Caco-2 (cell line): ENCODE measurements at regions not wholly inside any gene's neighbourhood (a gene's known extent, or its start where the extent isn't known, plus 50 kb on each side); places are given as distances from the start of the nearest gene placed in this dataset.

Experiments
- BruUV-seq: library from RNA; stranded (reverse); fragments of 400-500 nt; replicated peaks from 2 replicates; lab custom pipeline; 2021; lab: Mats Ljungman, UMichigan
- CTCF ChIA-PET: fragments of 300-600 bp; sonication (Branson Sonifier 250); formaldehyde crosslinking; loops from one replicate; lab custom pipeline; 2022; ENCODE audit warnings: antibody characterized with exemption; lab: Charles Lee
- POLR2A ChIA-PET: fragments of 300-600 bp; sonication (Branson Sonifier 250); formaldehyde crosslinking; loops from one replicate; lab custom pipeline; 2022; ENCODE audit warnings: antibody characterized with exemption; lab: Charles Lee
- DNase-seq, 2 experiments: peaks; one replicate each; pipeline versions ENCODE4 v3.0.0 to v3.0.0-alpha.2; 2020 to 2022
- H3K27me3 ChIP-seq: replicated peaks from 2 replicates; pipeline ENCODE4 v1.6.0; 2011; ENCODE audit warnings: low read length; ENCODE audit not compliant: control insufficient read depth, insufficient read depth
- H3K36me3 ChIP-seq: 2 replicates; pipeline ENCODE4 v1.5.1; 2011; ENCODE audit warnings: low read length; ENCODE audit not compliant: control insufficient read depth, insufficient read depth
- H3K4me1 ChIP-seq: fragments of 250-450 bp; sonication (Bioruptor Pico); 2 replicates; pipeline ENCODE4 v1.5.1; 2020; ENCODE audit warnings: mild to moderate bottlenecking
- H3K4me3 ChIP-seq: 2 replicates; pipeline ENCODE4 v1.5.1; 2011; ENCODE audit warnings: low read depth, mild to moderate bottlenecking, control low read depth, low read length
- H3K9me3 ChIP-seq: fragments of 250-450 bp; sonication (Bioruptor Pico); 2 replicates; pipeline ENCODE4 v1.5.1; 2020; ENCODE audit warnings: mild to moderate bottlenecking, moderate library complexity
- H3K27ac Mint-ChIP-seq: one replicate; pipeline ENCODE4 v1.8.0; 2022; ENCODE audit warnings: mixed read lengths; ENCODE audit not compliant: unreplicated experiment
- H3K27me3 Mint-ChIP-seq: one replicate; pipeline ENCODE4 v1.8.0; 2022; ENCODE audit warnings: mixed read lengths; ENCODE audit not compliant: insufficient read depth, unreplicated experiment
- H3K36me3 Mint-ChIP-seq: one replicate; pipeline ENCODE4 v1.8.0; 2022; ENCODE audit warnings: mild to moderate bottlenecking, mixed read lengths; ENCODE audit not compliant: insufficient read depth, unreplicated experiment
- H3K4me1 Mint-ChIP-seq: one replicate; pipeline ENCODE4 v1.8.0; 2022; ENCODE audit warnings: low read depth, mixed read lengths; ENCODE audit not compliant: unreplicated experiment
- H3K4me3 Mint-ChIP-seq: one replicate; pipeline ENCODE4 v1.8.0; 2022; ENCODE audit warnings: mild to moderate bottlenecking, moderate library complexity, mixed read lengths; ENCODE audit not compliant: unreplicated experiment
- H3K9me3 Mint-ChIP-seq: one replicate; pipeline ENCODE4 v1.8.0; 2022; ENCODE audit warnings: mixed read lengths; ENCODE audit not compliant: unreplicated experiment
- CTCF ChIP-seq, 2 experiments: fragments of 200-600 bp in 1 of 2; IDR thresholded peaks; 1 replicate in 1 of 2; 2 replicates in 1 of 2; pipeline versions ENCODE4 v1.5.1 to v1.8.0; 2011 to 2022; ENCODE audit warnings: antibody characterized with exemption in 1 of 2, control low read depth in 1 of 2, inconsistent platforms in 1 of 2, low read depth in 1 of 2, low read length in 1 of 2, mild to moderate bottlenecking in 1 of 2, moderate library complexity in 1 of 2; ENCODE audit not compliant: insufficient read depth in 1 of 2, severe bottlenecking in 1 of 2, unreplicated experiment in 1 of 2
- intact Hi-C: fragments of 100-400 bp; cut with micrococcal nuclease; formaldehyde crosslinking; loops from one replicate; pipeline ENCODE4 v1.10.0; 2022; ENCODE audit not compliant: unreplicated experiment

DNA sequence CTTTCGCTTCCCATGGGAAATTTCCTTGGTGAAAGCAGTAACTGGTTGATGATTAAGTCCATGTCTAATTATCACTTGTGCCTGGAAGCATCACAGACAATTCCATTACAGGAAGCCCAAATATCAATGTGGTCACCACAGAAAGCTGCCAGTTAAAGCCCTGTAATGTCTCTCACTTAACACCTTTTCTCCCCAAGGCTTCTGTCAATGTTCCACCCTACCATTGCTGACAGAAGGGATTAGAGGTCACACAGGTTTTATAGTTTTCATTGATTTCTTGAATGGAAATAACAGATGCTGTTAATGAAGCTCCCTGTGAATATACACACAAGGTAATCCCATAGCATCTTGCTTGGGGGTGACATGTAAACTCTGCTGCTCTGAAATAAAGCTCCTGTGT is 279.2 kb downstream of the COX7C start:
- TF ChIP-seq CTCF (IDR thresholded peaks at IDR 0.05; ENCODE audit: insufficient read depth in 1 of 2, low read depth in 1 of 2, low read length in 1 of 2, severe bottlenecking in 1 of 2, unreplicated experiment in 1 of 2), result no peak
- ChIA-PET POLR2A (no interaction called here), CTCF (no interaction called here)
- Histone ChIP-seq H3K27me3 (no peaks in the 10 kb centered on the region), H3K36me3 (no peaks in the 10 kb centered on the region), H3K4me1 (no peaks in the 10 kb centered on the region), H3K4me3 (no peak overlapping the region), H3K9me3 (no peaks in the 10 kb centered on the region)
- no TSS peak for BruUV-seq
- Mint-ChIP-seq H3K4me3 (no peak overlapping the region), H3K9me3 (no peaks in the 10 kb centered on the region), H3K36me3 (no peaks in the 10 kb centered on the region), H3K27ac (no peak overlapping the region), H3K27me3 (no peaks in the 10 kb centered on the region), H3K4me1 (no peaks in the 10 kb centered on the region)
- intact Hi-C loops, result no loop called here
- DNase-seq, result no peak

DNA sequence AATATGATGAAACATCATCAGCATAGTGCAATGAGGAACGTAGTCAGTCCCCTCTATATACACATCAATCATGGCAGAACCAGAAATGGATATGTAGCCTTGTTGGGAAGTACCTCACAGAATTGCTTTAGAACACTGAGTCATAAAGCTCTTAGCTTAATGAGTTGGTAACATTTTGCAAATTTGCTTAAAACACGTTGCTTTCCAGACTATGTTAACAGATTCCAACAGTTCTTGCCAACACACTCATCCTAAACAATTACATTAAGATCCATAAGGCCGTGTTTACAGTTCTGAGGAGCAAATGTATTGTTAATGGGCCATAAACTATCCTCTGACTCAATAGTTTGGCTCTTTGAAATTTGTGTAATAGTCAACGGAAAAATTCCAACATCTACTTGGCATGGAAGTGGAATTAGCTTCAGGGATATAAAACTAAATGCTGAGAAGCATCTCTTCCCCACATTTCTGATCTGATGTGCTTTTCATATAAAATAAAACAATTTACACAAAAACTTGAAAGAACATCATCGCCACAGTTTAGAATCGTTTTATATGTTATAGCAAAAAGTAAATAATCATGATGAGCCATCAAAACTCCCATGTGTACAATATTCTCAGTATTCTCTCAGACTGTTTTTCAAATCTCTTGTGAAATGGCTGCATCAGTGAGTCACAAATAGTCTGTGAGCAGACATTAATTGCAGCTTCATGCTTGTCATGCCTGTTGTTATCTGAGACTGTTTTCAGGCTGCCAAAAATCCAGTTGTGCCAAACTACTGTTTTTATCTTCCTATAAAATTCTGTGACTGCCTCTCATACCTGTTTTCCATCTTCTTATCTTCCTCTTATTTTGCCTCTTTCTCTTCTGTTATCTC is 291.9 kb downstream of the COX7C start:
- H3K27me3 Mint-ChIP-seq, result no peaks in the 10 kb centered on the region
- no peaks in the 10 kb centered on the region for H3K9me3 ChIP-seq
- H3K36me3 ChIP-seq, result no peaks in the 10 kb centered on the region
- H3K4me3 Mint-ChIP-seq, result no peak overlapping the region
- no peaks in the 10 kb centered on the region for H3K36me3 Mint-ChIP-seq
- H3K4me1 ChIP-seq, result no peaks in the 10 kb centered on the region
- intact Hi-C loops, result no loop called here
- no peak for TF ChIP-seq CTCF (IDR thresholded peaks at IDR 0.05; ENCODE audit: insufficient read depth in 1 of 2, low read depth in 1 of 2, low read length in 1 of 2, severe bottlenecking in 1 of 2, unreplicated experiment in 1 of 2)
- H3K4me1 Mint-ChIP-seq, result no peaks in the 10 kb centered on the region
- H3K27ac Mint-ChIP-seq, result no peak overlapping the region
- ChIA-PET POLR2A (no interaction called here), CTCF (interaction anchor here (1.1 kb wide), 1 partner anchor 29 kb away, joined by 3 read pairs; no protein-coding TSS in a partner anchor)
- no peaks in the 10 kb centered on the region for H3K27me3 ChIP-seq
- no peak overlapping the region for H3K4me3 ChIP-seq
- no peak for DNase-seq
- no peaks in the 10 kb centered on the region for H3K9me3 Mint-ChIP-seq
- BruUV-seq, result no TSS peak

- TF ChIP-seq CTCF (IDR thresholded peaks at IDR 0.05; ENCODE audit: insufficient read depth in 1 of 2, low read depth in 1 of 2, low read length in 1 of 2, severe bottlenecking in 1 of 2, unreplicated experiment in 1 of 2), result no peak
- H3K36me3 ChIP-seq, result no peaks in the 10 kb centered on the region
- no peaks in the 10 kb centered on the region for H3K4me1 Mint-ChIP-seq
- H3K4me3 ChIP-seq, result no peak overlapping the region
- no peaks in the 10 kb centered on the region for H3K36me3 Mint-ChIP-seq
- no peak overlapping the region for H3K27ac Mint-ChIP-seq
- no peaks in the 10 kb centered on the region for H3K27me3 ChIP-seq
- intact Hi-C loops, result no loop called here
- H3K4me3 Mint-ChIP-seq, result no peak overlapping the region
- no peaks in the 10 kb centered on the region for H3K9me3 ChIP-seq
- H3K4me1 ChIP-seq, result no peaks in the 10 kb centered on the region
- CTCF ChIA-PET, result interaction anchor here (0.5 kb wide), 1 partner anchor 1005 kb away, joined by 3 read pairs; no protein-coding TSS in a partner anchor
- no peaks in the 10 kb centered on the region for H3K27me3 Mint-ChIP-seq
- DNase-seq, result peak in 1 of 2 experiments; percentile 29
- BruUV-seq, result no TSS peak
- H3K9me3 Mint-ChIP-seq, result no peaks in the 10 kb centered on the region
- POLR2A ChIA-PET, result no interaction called here
These were observed 299.4 kb downstream of the COX7C start for GRCh38 chr5:86917117-86917579.
